HG03520 (cell line): ENCODE measurements at regions not wholly inside any gene's neighbourhood (a gene's known extent, or its start where the extent isn't known, plus 50 kb on each side); places are given as distances from the start of the nearest gene placed in this dataset.

Experiments
- ATAC-seq: cut with Tn5 transposase; IDR thresholded peaks from one replicate; pipeline ENCODE4 v1.9.1; 2021; ENCODE audit warnings: mild to moderate bottlenecking, moderate library complexity; ENCODE audit not compliant: unreplicated experiment

- ATAC-seq = no peak
These were observed 182.8 kb downstream of the PIK3C3 start for GRCh38 chr18:42137693-42138375.

- no peak for ATAC-seq
These were observed 186.4 kb downstream of the PIK3C3 start for GRCh38 chr18:42141439-42141838.

GRCh38 chr18:42155024-42155423 is 200.0 kb downstream of the PIK3C3 start:
- ATAC-seq = no peak

- ATAC-seq = no peak
These were observed 201.2 kb downstream of the PIK3C3 start for GRCh38 chr18:42156281-42156680.

- no peak for ATAC-seq
These were observed 202.4 kb downstream of the PIK3C3 start for GRCh38 chr18:42157420-42157819.

- ATAC-seq = no peak
These were observed 202.8 kb downstream of the PIK3C3 start for GRCh38 chr18:42157878-42158277.

- no peak for ATAC-seq
These were observed 204.1 kb downstream of the PIK3C3 start for GRCh38 chr18:42159146-42159545.

- ATAC-seq = no peak
These were observed 208.3 kb downstream of the PIK3C3 start for GRCh38 chr18:42163321-42163720.

- ATAC-seq = no peak
These were observed 209.5 kb downstream of the PIK3C3 start for GRCh38 chr18:42164556-42164955.

- no peak for ATAC-seq
These were observed 211.0 kb downstream of the PIK3C3 start for GRCh38 chr18:42165922-42166513.

GRCh38 chr18:42168487-42168886 is 213.5 kb downstream of the PIK3C3 start:
- no peak for ATAC-seq

GRCh38 chr18:42168907-42169306 is 213.9 kb downstream of the PIK3C3 start:
- no peak for ATAC-seq

GRCh38 chr18:42174909-42175308 is 219.9 kb downstream of the PIK3C3 start:
- ATAC-seq = no peak

GRCh38 chr18:42176599-42176998 is 221.6 kb downstream of the PIK3C3 start:
- ATAC-seq = no peak

GRCh38 chr18:42177390-42177789 is 222.4 kb downstream of the PIK3C3 start:
- no peak for ATAC-seq

- ATAC-seq = no peak
These were observed 223.5 kb downstream of the PIK3C3 start for GRCh38 chr18:42178376-42179080.

GRCh38 chr18:42179542-42180121 is 224.6 kb downstream of the PIK3C3 start:
- no peak for ATAC-seq

GRCh38 chr18:42181474-42181873 is 226.4 kb downstream of the PIK3C3 start:
- no peak for ATAC-seq

GRCh38 chr18:42182728-42183700 is 228.0 kb downstream of the PIK3C3 start:
- ATAC-seq = no peak

GRCh38 chr18:42183746-42184145 is 228.7 kb downstream of the PIK3C3 start:
- ATAC-seq = no peak
